Suprapubic skin (tissue), 4 donors: ENCODE measurements at regions not wholly inside any gene's neighbourhood (a gene's known extent, or its start where the extent isn't known, plus 50 kb on each side); places are given as distances from the start of the nearest gene placed in this dataset.

Experiments
- EP300 ChIP-seq: sonication (generic); formaldehyde crosslinking; IDR thresholded peaks from one replicate; pipeline ENCODE4 v1.6.1; 2017; ENCODE audit warnings: antibody characterized with exemption
- POLR2A ChIP-seq, 2 donors: fragments of 450-650 bp; IDR thresholded peaks; one replicate each; pipeline ENCODE4 v1.6.1; 2017; ENCODE audit warnings: antibody characterized with exemption in 2 of 2, mild to moderate bottlenecking in 2 of 2, moderate library complexity in 2 of 2
- POLR2AphosphoS5 ChIP-seq, 3 donors: sonication (generic); formaldehyde crosslinking; IDR thresholded peaks; one replicate each; pipeline ENCODE4 v1.6.1; 2017; ENCODE audit warnings: antibody characterized with exemption in 3 of 3
- TF ChIP-seq, protein P1 (sequence below), 2 donors: fragments of 200-600 bp in 1 of 2; fragments of 450-650 bp in 1 of 2; sonication (generic) in 1 of 2; IDR thresholded peaks; one replicate each; pipeline ENCODE4 v1.5.1; 2016 to 2019; ENCODE audit warnings: antibody characterized with exemption in 2 of 2, mild to moderate bottlenecking in 1 of 2, moderate library complexity in 1 of 2

DNA sequence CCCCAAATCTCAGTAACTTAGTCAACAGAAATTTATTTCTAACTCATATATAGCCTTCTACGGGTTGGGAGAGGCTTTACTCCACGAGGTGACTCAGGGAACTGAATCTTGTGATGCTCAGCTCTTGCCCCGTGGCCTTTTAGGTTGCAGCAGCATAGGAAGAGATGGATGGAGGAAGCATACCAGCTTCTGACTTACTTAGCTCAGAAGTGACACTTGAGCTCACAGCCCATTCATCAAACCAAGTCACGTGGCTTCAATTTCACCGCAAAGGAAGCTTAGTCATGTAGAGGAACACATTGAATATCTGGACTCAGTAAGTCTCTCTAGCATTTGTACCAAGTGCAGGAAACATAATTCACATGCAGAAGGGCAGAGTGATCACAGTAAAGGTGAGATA lies 124.1 kb upstream of the KCNN2 start:
- TF ChIP-seq, protein P1, sequence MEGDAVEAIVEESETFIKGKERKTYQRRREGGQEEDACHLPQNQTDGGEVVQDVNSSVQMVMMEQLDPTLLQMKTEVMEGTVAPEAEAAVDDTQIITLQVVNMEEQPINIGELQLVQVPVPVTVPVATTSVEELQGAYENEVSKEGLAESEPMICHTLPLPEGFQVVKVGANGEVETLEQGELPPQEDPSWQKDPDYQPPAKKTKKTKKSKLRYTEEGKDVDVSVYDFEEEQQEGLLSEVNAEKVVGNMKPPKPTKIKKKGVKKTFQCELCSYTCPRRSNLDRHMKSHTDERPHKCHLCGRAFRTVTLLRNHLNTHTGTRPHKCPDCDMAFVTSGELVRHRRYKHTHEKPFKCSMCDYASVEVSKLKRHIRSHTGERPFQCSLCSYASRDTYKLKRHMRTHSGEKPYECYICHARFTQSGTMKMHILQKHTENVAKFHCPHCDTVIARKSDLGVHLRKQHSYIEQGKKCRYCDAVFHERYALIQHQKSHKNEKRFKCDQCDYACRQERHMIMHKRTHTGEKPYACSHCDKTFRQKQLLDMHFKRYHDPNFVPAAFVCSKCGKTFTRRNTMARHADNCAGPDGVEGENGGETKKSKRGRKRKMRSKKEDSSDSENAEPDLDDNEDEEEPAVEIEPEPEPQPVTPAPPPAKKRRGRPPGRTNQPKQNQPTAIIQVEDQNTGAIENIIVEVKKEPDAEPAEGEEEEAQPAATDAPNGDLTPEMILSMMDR (IDR thresholded peaks at IDR 0.05) = no peak
- TF ChIP-seq POLR2AphosphoS5 (IDR thresholded peaks at IDR 0.05) = no peak
- no peak for TF ChIP-seq POLR2A (IDR thresholded peaks at IDR 0.05)
- TF ChIP-seq EP300 = no peak
